ENCODE measurements at regions not wholly inside any gene's neighbourhood (a gene's known extent, or its start where the extent isn't known, plus 50 kb on each side); places are given as distances from the start of the nearest gene placed in this dataset.

GRCh38 chr10:90199093-90199492 is 497.7 kb downstream of the KIF20B start:
- Histone ChIP-seq H3F3A (ENCODE audit: insufficient read depth) (no peaks in the 10 kb centered on the region), H3K4me3 (ENCODE audit: insufficient read depth, low read length, poor library complexity, severe bottlenecking) (no peak overlapping the region), H2AFZ (ENCODE audit: low read depth, low read length, severe bottlenecking) (no peak overlapping the region), H3K4me2 (ENCODE audit: low read depth, low read length, poor library complexity, severe bottlenecking) (no peak overlapping the region), H4K20me1 (ENCODE audit: low read depth, low read length) (no peaks in the 10 kb centered on the region), H3K9me3 (ENCODE audit: insufficient read depth, low read length) (no peaks in the 10 kb centered on the region), H3K9ac (ENCODE audit: low read length) (no peak overlapping the region), H3K27ac (ENCODE audit: low read depth, low read length) (no peak overlapping the region), H3K27me3 (ENCODE audit: low read length) (no peaks in the 10 kb centered on the region), H3K79me2 (ENCODE audit: insufficient read depth, low read length) (no peaks in the 10 kb centered on the region), H3K36me3 (ENCODE audit: low read length) (no peaks in the 10 kb centered on the region), H3K9me2 (replicated peaks; ENCODE audit: insufficient read depth, low read length) (no peaks in the 10 kb centered on the region)
- no peak for TF ChIP-seq CTCF (IDR thresholded peaks at IDR 0.05; ENCODE audit: insufficient read depth, low read length, poor library complexity, severe bottlenecking)
- TF ChIP-seq EZH2phosphoT487 (conservative IDR thresholded peaks at IDR 0.05; ENCODE audit: low read length), result no peak

- Histone ChIP-seq H3K4me2 (ENCODE audit: low read depth, low read length, poor library complexity, severe bottlenecking) (no peak overlapping the region), H4K20me1 (ENCODE audit: low read depth, low read length) (no peaks in the 10 kb centered on the region), H3K27ac (ENCODE audit: low read depth, low read length) (no peak overlapping the region), H3K9me3 (ENCODE audit: insufficient read depth, low read length) (no peaks in the 10 kb centered on the region), H3K79me2 (ENCODE audit: insufficient read depth, low read length) (no peaks in the 10 kb centered on the region), H2AFZ (ENCODE audit: low read depth, low read length, severe bottlenecking) (no peak overlapping the region), H3K36me3 (ENCODE audit: low read length) (no peaks in the 10 kb centered on the region), H3K27me3 (ENCODE audit: low read length) (no peaks in the 10 kb centered on the region), H3K4me3 (ENCODE audit: insufficient read depth, low read length, poor library complexity, severe bottlenecking) (no peak overlapping the region), H3F3A (ENCODE audit: insufficient read depth) (no peaks in the 10 kb centered on the region), H3K9me2 (replicated peaks; ENCODE audit: insufficient read depth, low read length) (no peaks in the 10 kb centered on the region), H3K9ac (ENCODE audit: low read length) (no peak overlapping the region)
- TF ChIP-seq CTCF (IDR thresholded peaks at IDR 0.05; ENCODE audit: insufficient read depth, low read length, poor library complexity, severe bottlenecking) (no peak), EZH2phosphoT487 (conservative IDR thresholded peaks at IDR 0.05; ENCODE audit: low read length) (no peak)
These were observed 498.1 kb downstream of the KIF20B start for GRCh38 chr10:90199513-90199912.

- no peak overlapping the region for H3K9ac ChIP-seq (ENCODE audit: low read length)
- no peaks in the 10 kb centered on the region for H3K27me3 ChIP-seq (ENCODE audit: low read length)
- H3K9me2 ChIP-seq (replicated peaks; ENCODE audit: insufficient read depth, low read length), result no peaks in the 10 kb centered on the region
- H3K4me2 ChIP-seq (ENCODE audit: low read depth, low read length, poor library complexity, severe bottlenecking), result no peak overlapping the region
- H3K9me3 ChIP-seq (ENCODE audit: insufficient read depth, low read length), result no peaks in the 10 kb centered on the region
- TF ChIP-seq CTCF (IDR thresholded peaks at IDR 0.05; ENCODE audit: insufficient read depth, low read length, poor library complexity, severe bottlenecking), result no peak
- TF ChIP-seq EZH2phosphoT487 (conservative IDR thresholded peaks at IDR 0.05; ENCODE audit: low read length), result no peak
- H3K27ac ChIP-seq (ENCODE audit: low read depth, low read length), result no peak overlapping the region
- no peak overlapping the region for H2AFZ ChIP-seq (ENCODE audit: low read depth, low read length, severe bottlenecking)
- no peaks in the 10 kb centered on the region for H3F3A ChIP-seq (ENCODE audit: insufficient read depth)
- no peaks in the 10 kb centered on the region for H3K36me3 ChIP-seq (ENCODE audit: low read length)
- H4K20me1 ChIP-seq (ENCODE audit: low read depth, low read length), result no peaks in the 10 kb centered on the region
- H3K4me3 ChIP-seq (ENCODE audit: insufficient read depth, low read length, poor library complexity, severe bottlenecking), result no peak overlapping the region
- no peaks in the 10 kb centered on the region for H3K79me2 ChIP-seq (ENCODE audit: insufficient read depth, low read length)
These were observed 503.0 kb downstream of the KIF20B start for GRCh38 chr10:90204131-90204955.

All from SU-DHL-6 (cell line).